Gastrocnemius medialis (tissue), 4 donors: ENCODE measurements at regions not wholly inside any gene's neighbourhood (a gene's known extent, or its start where the extent isn't known, plus 50 kb on each side); places are given as distances from the start of the nearest gene placed in this dataset.
"Not testable (repeated sequence)": the region's sequence is repeated elsewhere in the genome, so short reads cannot be mapped to it uniquely, and the experiment has no call there.

ENCODE experiments used
- POLR2A ChIP-seq, 2 donors: fragments of 450-650 bp; IDR thresholded peaks; one replicate each; pipeline ENCODE4 v1.6.1; 2017; ENCODE audit warnings: antibody characterized with exemption in 2 of 2, mild to moderate bottlenecking in 2 of 2, moderate library complexity in 2 of 2
- TF ChIP-seq, protein P1 (sequence below), 5 experiments: fragments of 450-650 bp in 3 of 5; fragments of 200-600 bp in 2 of 5; sonication (generic) in 2 of 5; IDR thresholded peaks in 4 of 5; conservative IDR thresholded peaks in 1 of 5; 1 replicate in 4 of 5; 2 replicates in 1 of 5; pipeline ENCODE4 v1.5.1; 2016 to 2019; ENCODE audit warnings: antibody characterized with exemption in 5 of 5, mild to moderate bottlenecking in 3 of 5, moderate library complexity in 3 of 5

GRCh38 chrX:122221810-122222209 is 962.3 kb upstream of the GRIA3 start:
- TF ChIP-seq, protein P1, sequence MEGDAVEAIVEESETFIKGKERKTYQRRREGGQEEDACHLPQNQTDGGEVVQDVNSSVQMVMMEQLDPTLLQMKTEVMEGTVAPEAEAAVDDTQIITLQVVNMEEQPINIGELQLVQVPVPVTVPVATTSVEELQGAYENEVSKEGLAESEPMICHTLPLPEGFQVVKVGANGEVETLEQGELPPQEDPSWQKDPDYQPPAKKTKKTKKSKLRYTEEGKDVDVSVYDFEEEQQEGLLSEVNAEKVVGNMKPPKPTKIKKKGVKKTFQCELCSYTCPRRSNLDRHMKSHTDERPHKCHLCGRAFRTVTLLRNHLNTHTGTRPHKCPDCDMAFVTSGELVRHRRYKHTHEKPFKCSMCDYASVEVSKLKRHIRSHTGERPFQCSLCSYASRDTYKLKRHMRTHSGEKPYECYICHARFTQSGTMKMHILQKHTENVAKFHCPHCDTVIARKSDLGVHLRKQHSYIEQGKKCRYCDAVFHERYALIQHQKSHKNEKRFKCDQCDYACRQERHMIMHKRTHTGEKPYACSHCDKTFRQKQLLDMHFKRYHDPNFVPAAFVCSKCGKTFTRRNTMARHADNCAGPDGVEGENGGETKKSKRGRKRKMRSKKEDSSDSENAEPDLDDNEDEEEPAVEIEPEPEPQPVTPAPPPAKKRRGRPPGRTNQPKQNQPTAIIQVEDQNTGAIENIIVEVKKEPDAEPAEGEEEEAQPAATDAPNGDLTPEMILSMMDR (IDR thresholded peaks at IDR 0.05 in 4 of 5, conservative IDR thresholded peaks at IDR 0.05 in 1 of 5) = not testable (repeated sequence)
- TF ChIP-seq POLR2A (IDR thresholded peaks at IDR 0.05) = not testable (repeated sequence)
